ENCODE measurements at regions not wholly inside any gene's neighbourhood (a gene's known extent, or its start where the extent isn't known, plus 50 kb on each side); places are given as distances from the start of the nearest gene placed in this dataset.

DNA sequence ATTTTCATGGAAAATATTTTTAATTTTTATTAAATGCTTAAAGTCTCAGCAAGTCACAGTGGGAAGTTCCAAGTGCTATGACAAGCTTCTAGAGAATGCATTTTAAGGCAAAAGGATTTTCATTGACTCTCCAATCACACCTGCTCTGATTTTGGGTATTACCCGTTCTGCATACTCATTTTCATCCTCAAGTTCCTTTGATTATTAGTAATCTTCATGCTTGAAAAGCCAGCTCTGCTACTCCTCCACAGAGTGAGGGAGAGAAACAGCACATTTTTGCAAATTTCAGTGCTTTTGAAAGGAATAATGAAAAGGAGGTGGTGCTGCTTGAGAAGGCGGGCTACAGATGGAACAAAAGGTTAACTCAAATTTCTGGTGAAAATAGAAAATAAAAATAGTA is 450.7 kb downstream of the NSUN3 start:
- no peak for DNase-seq

DNA sequence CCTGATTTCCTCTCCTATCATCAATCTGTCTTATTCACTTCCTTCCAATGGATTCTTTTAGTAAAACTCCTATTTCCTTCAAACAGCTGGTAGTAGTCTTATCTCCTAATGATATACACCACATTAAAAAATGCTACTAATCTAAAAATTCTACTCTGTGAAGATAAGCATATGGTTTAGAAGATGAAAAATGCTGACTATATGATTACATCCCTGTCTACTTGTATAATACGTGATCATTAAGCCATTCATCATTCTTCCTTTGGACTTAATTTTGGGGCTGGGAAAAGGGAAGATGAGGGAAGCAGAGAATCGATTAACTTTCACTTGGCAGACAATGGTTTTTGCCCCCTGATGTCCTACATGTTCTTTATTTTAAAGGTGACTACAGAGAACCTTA is 453.1 kb downstream of the NSUN3 start:
- DNase-seq, result no peak

DNA sequence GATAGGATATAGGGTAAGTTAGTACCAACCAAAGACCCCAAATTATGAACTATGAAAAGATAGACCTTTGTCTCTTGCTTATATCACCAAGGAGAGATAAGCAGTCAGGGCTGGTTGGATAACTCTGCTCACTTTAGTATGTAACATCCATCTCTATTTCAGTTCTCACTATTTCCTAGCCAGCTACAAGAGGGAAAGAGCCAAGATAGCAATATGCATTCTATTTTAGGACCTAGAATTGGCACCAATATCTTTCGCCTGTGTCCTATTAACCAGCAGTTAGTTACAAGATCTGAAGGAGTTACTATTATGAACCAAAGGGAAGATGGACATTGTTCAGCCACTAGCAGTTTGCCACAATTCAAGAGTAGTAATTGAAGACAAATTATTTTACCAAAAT is 457.5 kb downstream of the NSUN3 start:
- no peak for DNase-seq

DNA sequence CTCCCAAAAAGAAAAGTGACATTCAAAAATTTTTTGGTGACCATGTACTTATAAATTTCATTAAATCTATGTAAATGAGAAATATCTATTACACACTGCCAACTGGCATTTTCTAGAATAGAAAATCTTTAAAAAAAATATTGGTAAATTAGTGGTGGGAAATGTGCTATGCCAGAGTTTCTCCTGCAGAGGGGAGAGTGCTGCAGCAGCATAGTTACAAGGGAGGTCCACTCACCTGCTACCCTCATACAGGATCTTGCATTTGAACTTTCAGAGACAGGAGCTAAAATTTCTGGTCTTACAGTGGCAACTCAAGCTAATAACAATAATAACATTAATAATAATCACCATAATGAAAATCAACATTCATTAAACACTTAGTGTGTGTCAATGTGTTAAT is 459.6 kb downstream of the NSUN3 start:
- no peak for DNase-seq

DNA sequence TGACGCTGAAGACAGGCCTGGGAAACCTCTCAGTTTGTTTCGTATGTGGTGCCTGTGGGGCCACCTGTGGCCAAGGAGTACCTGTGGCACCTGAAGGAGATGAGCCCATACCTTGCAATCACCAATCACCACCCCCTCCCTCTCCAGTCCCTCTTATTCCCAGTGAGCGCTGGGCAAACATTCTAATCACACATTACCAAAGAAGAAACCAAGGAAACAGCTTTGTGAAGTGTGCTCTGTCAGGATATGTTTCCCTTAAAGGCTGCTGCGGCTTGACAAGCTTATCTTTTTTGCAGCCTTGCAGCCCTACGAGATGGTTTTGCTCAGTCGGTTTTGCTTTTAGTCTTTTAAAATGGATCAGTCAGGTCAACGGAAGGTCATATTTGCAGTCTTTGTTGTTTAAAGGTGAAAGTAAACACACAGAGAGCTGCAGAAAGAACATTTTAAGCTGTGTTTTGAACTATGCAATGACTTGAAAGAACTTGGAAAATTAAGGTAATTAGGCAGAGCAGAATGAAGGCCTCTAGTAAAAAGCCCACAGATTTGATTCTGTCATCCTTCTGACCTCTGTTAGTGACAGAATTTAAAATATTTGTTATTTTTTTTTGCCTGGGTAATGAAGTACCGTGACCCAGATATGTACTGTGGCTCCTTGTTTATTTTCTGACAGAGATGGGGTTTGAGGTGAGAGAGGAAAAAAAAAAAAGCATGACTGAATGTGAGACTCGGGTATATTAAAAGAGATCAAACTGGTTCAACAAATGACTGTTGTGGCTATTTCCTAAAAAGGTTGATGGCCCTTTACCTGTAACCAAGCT is 461.4 kb downstream of the NSUN3 start:
- DNase-seq, result no peak

DNA sequence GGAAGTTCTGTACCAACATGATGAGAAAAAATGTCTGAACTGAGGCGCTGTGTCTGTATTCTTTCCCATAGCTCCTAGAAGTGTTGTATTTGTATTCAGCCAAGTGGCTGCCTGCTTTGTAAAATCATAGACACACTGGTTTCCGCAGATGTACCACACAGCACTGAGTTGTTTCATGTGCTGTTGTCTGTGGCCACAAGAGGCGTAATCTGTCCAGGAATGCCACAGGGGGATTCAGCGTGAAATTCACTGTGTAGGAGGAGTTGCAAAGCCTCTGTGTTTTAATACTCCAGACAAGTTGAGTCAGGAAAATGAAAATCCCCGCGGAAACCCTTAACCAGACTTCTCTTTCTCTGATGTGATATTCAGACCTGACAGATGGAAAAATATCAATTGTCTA is 462.2 kb downstream of the NSUN3 start:
- DNase-seq, result no peak

DNA sequence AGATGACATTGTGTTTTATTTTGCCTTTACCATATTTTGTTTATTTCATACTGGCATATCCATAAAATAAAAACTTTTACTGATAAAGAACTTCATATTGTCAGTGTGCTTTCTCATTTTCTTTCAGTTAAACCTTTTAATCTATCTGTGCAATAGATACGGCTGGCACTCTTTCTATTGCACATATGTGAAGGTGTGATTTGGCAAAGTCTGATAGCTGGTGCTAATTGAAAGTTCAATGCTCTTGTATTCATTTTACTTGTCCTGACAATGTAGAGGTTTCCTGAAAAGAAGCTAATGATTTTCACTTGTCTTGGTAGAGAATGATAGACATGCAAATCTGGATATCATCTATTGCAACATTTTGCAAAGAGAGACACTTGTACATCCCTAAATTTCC is 467.0 kb downstream of the NSUN3 start:
- no peak for DNase-seq

DNA sequence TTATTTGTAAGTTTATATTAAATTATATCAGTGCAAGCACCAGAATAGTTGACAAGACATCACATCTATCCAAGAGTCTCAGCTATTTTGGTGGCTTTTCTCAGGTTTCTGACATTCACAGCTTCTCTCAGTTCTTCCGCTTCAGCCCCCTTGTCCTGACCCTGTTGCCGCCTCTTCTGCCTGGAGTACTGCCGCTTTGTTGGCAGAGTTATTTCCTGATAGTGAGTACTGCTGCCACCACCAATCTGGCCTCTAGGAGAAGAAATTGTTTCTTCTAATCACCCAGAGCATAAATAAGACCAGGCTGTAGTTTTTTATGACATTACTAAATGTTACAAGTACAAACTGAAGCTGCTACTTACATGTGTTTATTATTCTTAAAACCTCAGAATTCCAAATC is 470.1 kb downstream of the NSUN3 start:
- DNase-seq, result no peak

DNA sequence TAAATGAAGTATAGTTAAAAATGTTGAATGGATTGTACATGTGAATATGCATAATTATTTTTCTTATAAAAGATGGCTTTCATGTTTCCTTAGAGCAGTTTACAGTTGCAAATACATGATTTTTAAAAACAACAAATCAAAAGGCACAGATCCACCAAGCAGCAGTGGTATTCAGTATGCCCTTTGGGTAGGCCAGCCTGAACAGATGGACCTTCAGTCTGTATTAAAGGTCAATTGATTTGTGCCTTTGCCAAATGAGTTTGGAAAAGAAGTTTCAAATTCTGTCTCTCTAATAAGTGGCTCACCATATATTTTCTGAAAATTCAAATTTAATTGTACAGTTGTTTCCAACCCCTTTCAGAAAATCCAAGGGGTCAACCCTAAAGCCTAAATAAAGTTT is 477.1 kb downstream of the NSUN3 start:
- no peak for DNase-seq

DNA sequence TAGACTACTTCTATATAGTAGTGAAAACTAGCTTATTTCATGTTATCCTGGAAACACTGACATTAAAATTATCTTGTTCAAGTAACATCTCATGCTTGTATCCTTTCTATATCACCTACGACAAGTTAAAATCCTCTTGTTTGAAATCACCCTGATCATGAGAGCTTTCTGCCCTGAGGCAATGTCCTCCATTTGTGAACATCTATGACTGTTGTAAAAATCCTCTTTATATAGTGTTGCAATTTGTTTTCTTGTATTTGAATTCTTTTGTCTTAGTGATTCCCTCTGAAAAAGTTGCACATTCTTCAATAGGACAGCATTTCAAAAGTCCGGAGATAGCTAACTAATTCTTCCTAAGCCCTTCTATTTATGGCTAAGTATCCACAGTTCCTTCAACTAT is 480.3 kb downstream of the NSUN3 start:
- no peak for DNase-seq

DNA sequence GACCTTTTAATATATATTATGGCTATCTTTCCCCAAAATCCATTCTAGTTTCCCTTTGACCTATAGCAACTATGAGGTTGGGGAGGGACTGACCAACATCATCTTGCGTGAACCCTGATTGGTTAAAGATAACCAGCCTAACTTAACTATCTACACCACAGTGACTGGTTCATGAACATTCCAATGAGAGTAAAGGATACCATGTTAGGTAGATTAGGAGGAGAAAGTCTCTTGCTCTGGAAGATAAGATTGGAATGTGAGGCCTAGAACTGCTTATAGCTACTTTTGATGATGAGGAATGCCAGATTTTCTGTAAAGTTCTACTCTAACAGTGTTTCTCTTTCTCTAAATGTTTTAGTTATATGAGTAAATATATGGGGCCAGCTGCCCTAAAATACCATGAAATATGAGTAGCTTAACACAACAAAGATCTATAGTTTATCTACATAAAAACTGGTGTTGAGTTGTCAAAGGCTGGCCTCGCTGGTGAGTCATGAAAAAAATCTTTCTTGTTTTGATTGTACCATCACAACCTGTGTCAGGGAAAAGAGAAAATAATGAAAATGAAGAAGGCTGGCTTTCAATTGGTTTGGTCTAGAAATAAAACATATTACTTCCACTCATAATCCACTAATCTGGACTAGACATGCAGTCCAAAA is 481.4 kb downstream of the NSUN3 start:
- no peak for DNase-seq

DNA sequence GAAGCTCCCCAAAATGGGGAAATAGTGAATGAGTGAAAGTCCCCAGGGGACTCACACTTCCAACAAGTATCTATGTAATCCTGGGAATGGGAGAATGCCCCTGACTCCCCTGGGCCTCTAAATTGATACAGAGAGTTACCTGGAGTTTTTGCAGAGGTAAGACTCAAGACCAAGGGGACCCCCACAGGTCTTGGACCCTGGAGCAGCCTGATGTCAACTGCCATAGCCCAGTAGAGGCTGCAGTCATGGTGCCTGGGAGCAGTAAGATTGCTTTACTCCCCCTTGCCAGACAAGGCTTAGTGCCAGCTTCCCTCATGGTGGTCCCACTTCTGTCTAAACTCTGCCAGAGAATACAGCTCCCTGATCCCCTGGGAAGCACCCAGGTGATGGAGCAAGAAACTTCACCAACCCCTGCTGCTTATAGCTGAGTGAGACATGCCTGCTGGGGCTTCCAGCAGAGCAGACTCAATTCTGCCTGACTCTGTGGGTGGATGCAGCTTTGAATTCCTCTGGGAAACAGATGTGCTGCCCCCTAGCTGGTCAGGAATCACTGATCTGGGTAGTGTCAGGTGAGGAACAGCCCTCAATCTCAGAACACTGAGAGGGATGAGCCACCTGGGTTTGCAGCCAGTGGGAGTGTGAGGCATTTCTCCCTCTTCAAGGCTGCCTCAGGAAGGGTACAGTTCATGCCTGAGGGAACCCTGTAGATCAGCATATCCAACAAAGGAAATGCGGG is 485.9 kb downstream of the NSUN3 start:
- DNase-seq, result no peak

DNA sequence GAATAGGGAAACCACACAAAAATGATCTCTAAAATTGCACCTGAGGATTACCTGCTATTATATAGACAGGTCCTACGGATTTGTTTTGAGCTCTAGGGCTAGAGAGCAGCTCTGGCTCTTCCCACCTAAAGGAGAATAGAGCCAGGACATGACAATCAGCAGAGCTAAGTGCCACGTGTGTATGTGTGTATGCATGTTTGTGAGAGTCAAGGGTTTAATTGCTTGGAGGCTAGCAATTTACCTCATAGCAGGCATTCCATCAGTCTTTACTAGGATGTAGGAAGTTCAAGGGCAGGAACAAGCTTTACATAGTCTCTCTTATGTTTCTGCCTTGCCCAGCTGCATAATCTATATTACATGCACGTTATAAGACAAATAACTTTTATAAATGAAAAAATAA is 498.2 kb downstream of the NSUN3 start:
- no peak for DNase-seq

DNA sequence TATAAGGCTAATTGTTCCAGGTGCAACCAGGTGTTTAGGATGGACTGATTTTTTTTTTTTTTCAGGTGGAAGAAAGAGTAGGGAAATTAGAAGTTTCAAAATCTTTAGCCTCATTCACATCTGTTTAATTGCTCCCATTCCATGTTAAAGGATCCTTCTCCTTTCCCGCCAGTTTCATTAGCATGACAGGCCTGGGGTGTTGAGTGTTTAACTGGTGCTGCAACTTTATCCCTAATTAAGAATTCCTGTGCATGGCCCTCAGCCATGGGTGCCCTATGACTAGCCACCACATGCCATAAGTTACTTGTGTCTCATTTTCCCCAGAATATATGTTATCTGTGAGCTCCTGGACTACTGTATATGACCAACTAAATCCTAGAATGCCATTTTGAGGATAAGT is 501.4 kb downstream of the NSUN3 start:
- DNase-seq, result no peak

DNA sequence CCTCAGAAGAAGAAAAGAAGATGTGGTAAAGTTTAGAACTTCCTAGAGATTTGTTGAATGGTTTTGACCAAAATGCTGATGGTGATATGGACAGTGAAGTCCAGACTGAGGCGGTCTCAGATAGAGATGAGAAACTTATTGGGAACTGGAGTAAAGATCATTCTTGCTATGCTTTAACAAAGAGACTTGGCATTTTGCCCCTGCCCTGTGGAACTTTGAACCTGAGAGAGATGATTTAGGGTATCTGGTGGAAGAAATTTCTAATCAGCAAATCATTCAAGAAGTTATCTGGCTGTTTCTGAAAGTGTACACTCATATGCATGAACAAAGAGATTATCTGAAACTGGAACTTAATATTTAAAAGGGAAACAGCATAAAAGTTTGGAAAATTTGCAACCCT is 505.2 kb downstream of the NSUN3 start:
- no peak for DNase-seq

DNA sequence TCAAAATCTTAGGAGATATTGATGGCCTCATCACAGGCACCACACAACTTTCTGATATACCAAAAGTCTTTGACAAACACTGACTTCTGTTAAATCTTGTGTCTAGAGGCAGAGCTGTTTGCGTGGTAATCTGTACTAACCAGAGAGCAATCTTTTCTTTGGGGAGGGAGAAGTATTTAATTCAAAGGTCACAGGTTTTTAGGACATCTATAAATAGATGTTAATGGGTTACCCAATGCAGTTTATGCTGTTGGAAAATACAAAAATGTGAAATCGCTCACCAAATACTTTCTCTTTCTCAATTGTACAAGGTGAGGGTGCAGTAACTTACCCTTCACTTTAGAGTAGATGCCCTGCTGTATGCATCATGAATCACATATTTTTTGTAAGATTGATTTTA is 510.5 kb downstream of the NSUN3 start:
- no peak for DNase-seq

DNA sequence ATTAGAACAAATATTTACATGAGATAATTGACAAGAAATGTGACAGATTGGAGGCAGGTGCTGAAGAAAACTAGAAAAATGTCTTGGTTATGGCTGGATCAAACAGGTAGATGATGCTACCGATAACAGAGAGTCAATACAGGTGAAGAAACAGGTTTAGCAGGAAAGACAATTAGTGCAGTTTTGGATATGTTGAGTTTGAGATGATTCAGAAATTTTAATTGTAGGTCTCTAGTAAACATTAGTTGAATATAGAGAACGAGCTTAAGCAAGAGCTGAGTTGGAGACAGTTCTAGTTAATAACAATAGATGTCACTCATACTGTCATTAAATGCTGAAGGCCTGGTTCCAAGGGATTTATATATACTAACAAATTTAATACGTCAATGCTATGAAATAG is 524.4 kb downstream of the NSUN3 start:
- no peak for DNase-seq

DNA sequence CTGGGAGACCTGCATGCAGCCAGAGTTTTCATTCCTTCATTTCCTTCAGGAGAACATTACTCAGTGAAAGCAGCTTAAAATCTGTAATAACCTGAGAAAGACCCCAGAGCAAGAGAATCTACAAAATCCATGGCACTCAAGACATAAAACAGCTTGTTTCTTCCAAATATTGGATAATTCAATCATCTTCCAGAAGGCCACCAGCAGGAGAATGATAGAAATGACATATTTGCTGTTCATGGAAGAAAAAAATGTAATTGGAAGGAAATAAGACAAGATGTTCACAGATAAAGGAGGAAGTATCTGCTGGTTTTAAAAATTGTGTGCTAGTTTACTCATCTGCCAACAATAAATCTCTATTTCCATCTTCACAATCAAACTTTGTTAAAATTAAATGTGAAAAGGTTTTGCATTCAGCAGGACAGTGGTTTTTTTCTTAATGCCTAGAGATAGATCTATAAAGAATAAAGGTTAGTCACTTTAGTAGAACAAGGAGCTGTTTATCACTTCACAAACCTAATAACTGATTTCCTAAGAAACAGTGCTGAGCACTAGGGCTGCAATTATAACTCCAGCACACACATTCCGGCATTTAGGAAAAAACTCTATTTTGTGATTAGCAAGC is 530.8 kb downstream of the NSUN3 start:
- no peak for DNase-seq

DNA sequence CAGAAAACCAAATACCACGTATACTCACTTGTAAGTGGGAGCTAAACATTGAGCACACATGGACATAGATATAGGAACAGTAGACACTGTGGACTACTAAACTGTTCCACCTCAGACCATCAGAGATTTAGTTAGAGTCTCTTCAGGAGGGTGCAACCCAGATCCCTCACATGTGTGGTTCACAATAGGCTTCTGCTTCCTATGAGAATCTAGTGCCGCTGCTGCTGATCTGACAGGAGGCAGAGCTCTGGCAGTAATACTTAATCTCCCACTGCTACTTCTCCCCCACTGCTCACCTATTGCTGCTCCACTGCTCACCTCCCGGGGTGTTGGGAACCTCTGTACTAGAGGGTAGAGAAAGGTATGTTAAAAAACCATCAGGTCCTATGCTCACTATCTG is 533.3 kb downstream of the NSUN3 start:
- no peak for DNase-seq

DNA sequence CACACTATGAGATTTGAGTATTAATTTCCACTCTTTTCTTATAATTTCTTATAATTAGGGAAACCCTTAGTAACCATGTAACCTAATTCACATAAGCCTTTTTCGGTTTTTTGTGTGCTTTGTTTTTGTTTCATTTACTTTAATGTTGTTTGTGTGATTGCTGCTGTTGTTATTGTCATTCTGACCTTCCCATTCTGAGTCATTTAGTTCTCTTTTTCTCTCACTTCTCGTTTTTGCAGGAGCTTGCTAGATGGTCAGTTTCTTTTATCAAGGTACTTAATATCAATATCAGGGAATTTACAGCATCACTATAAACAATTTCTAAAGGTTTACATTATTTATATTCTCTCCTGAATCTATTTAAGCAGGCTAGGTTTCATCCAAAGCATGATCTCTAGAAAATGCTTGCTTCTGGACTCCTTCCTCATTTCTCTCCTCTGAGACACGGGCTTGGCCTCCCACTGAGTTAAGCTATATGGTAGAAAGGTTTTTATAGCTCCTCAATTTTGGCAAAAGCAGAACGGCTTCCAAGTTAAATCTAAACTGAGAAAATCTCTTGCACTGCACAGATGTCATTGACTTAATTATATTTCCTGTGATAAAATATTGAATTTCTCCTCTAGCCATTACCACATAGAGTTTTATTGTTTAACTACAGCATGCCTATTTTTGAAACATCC is 534.2 kb downstream of the NSUN3 start:
- no peak for DNase-seq

DNA sequence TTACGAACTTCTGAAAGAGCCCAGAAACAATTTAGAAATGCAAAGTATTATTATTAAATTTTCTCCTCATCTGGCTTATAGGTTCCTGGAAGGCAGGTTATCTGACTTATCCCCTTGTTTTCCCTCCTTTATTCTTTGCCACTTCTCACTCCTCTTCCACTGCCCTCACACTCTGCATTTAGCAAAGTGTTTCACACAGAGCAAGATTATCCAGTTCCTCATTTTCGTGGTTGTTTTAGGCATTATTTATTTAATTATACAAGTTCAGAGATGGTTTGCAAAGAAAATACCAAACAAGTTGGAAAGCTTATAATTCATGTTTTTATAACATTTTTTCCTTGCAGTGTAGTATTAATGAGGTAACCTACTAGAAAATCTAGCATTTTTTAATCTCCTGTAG is 544.9 kb downstream of the NSUN3 start:
- DNase-seq, result no peak

DNA sequence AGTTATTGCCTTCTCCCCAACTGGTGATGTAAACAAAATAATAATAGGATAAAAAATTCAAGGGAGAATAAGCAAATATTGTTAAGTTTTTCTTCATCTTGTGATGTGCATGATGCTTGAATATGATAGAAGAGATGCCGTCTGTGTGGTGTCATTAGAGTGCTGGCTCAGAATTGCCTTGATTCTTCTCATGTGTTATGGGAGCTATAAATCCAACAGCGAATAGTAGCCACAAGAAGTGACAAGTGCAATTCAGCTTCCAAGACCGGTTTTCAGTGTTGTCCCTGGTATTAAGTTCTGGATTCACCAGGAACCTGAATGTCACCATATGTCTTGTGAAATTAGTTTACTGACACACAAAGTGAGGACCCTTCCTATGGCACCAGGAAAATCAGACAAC is 547.0 kb downstream of the NSUN3 start:
- no peak for DNase-seq

DNA sequence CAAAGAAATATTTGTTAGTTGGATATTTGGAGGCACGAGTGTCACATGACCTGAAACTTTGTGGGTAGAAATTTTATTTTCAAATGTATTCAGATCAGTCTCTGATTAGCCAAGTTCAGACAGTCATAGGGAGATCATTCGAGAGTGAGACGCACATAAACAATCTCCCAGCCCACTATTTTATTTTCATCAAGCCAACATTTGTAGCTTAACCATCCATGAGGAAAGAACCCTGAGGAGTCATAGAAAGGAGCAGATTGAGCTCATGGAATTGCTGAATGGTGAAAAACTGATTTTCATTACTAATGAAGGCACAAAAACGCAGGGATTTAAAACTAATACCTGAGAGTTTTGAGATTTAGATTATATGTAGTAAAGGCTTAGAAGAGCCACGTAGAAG is 548.7 kb downstream of the NSUN3 start:
- no peak for DNase-seq
